RWPE1 (cell line): ENCODE measurements at regions not wholly inside any gene's neighbourhood (a gene's known extent, or its start where the extent isn't known, plus 50 kb on each side); places are given as distances from the start of the nearest gene placed in this dataset.

Experiments used
- CTCF ChIA-PET: fragments of 350-600 bp; sonication (Branson Sonifier 250); formaldehyde crosslinking; extraction: SDS; loops from one replicate; lab custom pipeline; 2021; lab: Yijun Ruan, JAX
- POLR2A ChIA-PET: fragments of 400-600 bp; formaldehyde crosslinking; extraction: SDS; loops from one replicate; lab custom pipeline; 2020; ENCODE audit warnings: antibody characterized with exemption; ENCODE audit not compliant: low non-redundant PET; lab: Yijun Ruan, JAX
- DNase-seq: peaks from one replicate; pipeline ENCODE4 v3.0.0; 2012; ENCODE audit warnings: low spot score
- H3K27ac ChIP-seq: fragments of 450-650 bp; 2 replicates; pipeline ENCODE4 v1.5.1; 2017
- TF ChIP-seq, protein P1 (sequence below): fragments of 450-650 bp; conservative IDR thresholded peaks from 2 replicates; pipeline ENCODE4 v1.5.1; 2017; ENCODE audit warnings: low read depth, mild to moderate bottlenecking

DNA sequence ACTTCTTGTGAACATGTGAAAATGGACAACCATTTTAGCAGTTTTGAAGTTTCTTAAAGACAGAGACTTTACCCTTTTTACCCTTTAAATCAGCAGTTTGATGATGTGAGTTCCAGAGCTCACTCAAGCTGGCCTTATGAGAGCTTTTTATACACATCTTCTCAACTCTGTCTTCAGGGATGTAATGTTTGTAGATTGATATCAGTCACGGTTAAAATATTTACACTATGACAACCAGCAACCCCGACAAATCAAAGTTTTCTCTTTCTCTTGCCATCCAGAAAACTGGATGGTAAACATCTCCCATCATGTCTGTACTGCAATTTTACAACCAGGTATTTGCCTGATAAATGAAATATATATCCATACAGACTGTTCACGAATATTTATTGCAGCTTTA, 233.4 kb upstream of the ST8SIA4 start:
- TF ChIP-seq, protein P1, sequence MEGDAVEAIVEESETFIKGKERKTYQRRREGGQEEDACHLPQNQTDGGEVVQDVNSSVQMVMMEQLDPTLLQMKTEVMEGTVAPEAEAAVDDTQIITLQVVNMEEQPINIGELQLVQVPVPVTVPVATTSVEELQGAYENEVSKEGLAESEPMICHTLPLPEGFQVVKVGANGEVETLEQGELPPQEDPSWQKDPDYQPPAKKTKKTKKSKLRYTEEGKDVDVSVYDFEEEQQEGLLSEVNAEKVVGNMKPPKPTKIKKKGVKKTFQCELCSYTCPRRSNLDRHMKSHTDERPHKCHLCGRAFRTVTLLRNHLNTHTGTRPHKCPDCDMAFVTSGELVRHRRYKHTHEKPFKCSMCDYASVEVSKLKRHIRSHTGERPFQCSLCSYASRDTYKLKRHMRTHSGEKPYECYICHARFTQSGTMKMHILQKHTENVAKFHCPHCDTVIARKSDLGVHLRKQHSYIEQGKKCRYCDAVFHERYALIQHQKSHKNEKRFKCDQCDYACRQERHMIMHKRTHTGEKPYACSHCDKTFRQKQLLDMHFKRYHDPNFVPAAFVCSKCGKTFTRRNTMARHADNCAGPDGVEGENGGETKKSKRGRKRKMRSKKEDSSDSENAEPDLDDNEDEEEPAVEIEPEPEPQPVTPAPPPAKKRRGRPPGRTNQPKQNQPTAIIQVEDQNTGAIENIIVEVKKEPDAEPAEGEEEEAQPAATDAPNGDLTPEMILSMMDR = no peak
- POLR2A ChIA-PET = no interaction called here
- DNase-seq = no peak
- H3K27ac ChIP-seq = no peak overlapping the region
- CTCF ChIA-PET = no interaction called here

DNA sequence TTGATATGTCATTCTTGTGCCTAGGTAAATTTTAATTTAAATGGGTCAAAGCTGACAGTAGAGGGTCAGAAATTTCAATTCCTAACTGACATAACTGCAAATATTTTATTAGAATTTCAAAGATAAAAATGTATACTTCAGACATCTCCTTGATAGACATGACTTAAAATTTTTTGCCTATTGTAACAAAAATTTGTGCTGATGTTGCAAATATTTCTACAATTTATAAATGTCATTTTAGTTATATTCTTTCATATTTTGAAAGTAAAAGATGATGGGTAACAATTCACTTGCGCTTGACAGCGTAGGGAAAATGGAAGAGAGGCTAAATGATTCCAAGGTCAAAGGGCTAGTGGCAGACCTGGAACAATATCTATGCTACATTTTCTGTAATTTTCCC, 220.3 kb upstream of the ST8SIA4 start:
- DNase-seq = no peak
- H3K27ac ChIP-seq = no peak overlapping the region
- TF ChIP-seq, protein P1 = no peak
- CTCF ChIA-PET = no interaction called here
- POLR2A ChIA-PET = no interaction called here

DNA sequence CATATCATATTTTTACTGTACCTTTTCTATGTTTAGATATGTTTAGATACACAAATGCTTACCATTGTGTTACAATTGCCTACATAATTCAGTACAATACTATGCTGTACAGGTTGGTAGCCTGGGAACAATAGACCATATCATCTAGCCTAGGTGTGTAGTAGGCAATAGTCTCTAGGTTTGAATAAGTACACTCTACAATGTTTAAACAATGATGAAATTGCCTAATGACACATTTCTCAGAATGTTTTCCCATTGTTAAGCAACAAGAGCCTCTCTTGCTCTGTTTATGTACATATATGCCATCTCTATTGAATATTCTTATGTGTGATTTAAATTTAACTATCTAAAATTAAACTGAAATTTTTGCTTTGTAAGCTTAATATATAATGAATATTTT, 209.6 kb upstream of the ST8SIA4 start:
- no peak overlapping the region for H3K27ac ChIP-seq
- POLR2A ChIA-PET = no interaction called here
- no peak for DNase-seq
- TF ChIP-seq, protein P1 = no peak
- CTCF ChIA-PET = no interaction called here

DNA sequence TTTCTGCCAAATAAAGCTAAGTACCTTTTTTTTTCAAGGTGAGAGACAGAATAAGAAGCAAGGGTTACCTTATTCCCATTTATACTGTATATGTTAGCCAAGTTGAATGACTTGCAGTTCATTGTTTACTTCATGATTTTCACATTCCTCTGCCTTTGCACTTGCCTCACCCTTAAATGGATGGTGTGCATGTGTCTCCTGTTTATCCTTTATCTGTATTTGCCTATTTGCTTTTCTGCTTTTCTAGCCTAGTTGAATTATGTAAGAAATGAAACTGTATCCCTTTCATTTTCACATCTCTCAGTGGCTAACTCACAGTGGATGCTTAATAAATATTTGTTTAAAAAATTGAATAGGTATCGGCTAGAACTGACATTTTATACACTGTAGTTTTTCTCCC, 200.8 kb upstream of the ST8SIA4 start:
- ChIA-PET POLR2A (no interaction called here), CTCF (interaction anchor here (0.6 kb wide), 1 partner anchor 464 kb away, joined by 3 read pairs; no protein-coding TSS in a partner anchor)
- no peak for DNase-seq
- no peak overlapping the region for H3K27ac ChIP-seq
- TF ChIP-seq, protein P1 = no peak

DNA sequence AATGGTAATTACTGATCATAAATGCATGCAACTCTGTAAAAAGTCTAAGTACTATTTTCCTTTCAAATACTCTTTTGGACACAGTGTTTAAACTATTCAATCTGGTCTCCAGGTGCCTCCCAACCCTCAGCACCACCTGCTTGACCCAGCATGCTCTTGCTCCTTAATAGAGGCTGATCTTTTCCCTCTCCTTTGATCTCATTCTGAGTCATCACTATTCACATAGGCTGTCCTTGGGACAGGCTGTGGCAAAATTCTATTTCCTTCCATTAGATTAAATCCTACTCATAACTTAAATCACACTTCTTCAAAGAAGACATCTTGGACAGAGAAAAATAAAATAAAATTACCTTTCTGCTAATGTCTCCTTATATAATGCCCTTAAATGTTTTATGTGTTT, 199.4 kb upstream of the ST8SIA4 start:
- ChIA-PET POLR2A (no interaction called here), CTCF (no interaction called here)
- DNase-seq = peak; percentile 19
- TF ChIP-seq, protein P1 = no peak
- H3K27ac ChIP-seq = no peak overlapping the region

DNA sequence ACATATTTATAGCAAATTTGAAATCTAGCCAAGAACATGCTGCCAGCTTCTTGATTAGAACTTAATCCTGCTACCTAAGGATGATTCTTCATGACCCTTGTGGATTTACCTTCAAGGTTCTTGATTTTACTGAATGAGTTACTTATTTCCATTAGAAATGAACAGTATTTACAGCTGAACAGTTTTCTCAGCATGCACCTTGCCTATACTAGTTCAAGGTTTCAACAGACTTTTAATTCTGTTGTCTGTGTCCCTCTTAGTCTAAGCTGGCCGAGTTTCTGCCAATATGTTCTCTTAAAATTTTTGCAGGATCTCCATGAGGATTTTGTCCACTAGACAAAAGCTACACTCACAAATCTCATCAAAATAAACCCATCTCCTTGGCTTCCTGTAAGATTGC, 188.8 kb upstream of the ST8SIA4 start:
- TF ChIP-seq, protein P1 = no peak
- CTCF ChIA-PET = no interaction called here
- no peak overlapping the region for H3K27ac ChIP-seq
- POLR2A ChIA-PET = no interaction called here
- no peak for DNase-seq

DNA sequence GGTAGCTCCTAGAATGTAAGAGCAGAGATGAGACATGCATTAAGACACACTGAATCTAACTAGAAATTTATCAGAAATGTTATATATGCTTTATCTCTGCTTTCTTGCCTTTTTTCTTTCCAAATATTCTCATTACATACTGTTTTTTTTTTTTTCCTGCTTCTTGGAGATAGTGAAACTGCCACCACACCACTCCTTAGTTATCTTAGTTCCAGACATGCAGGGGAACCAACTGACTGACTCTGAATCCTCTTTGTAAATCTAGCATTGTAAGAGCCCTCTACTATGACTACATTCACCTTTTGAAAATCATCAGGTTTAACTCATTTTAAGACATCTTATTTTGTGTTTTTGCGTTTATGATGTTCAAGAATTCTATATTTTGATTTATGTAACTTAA, 181.3 kb upstream of the ST8SIA4 start:
- POLR2A ChIA-PET = no interaction called here
- TF ChIP-seq, protein P1 = no peak
- H3K27ac ChIP-seq = no peak overlapping the region
- CTCF ChIA-PET = no interaction called here
- no peak for DNase-seq
